K562 (cell line): ENCODE measurements at regions not wholly inside any gene's neighbourhood (a gene's known extent, or its start where the extent isn't known, plus 50 kb on each side); places are given as distances from the start of the nearest gene placed in this dataset.

Experiments used
- CTCF ChIP-seq, 3 experiments: IDR thresholded peaks in 2 of 3; conservative IDR thresholded peaks in 1 of 3; 2 replicates each; pipeline ENCODE4 v1.5.1; 2011 to 2012; ENCODE audit warnings: low read length in 3 of 3, mild to moderate bottlenecking in 3 of 3, control low read depth in 2 of 3, improper control_type of control experiment in 1 of 3, inconsistent platforms in 1 of 3, low read depth in 1 of 3, mixed read lengths in 1 of 3, moderate library complexity in 1 of 3; ENCODE audit not compliant: insufficient read depth in 2 of 3
- ZNF584 ChIP-seq: fragments of 200-800 bp; sonication (Bioruptor generic); IDR thresholded peaks from 2 replicates; pipeline ENCODE4 v1.6.1; 2016; ENCODE audit warnings: low read depth, mild to moderate bottlenecking, missing genetic modification characterization, missing compliant biosample characterization

GRCh38 chr2:125680809-125681208 is 975.1 kb upstream of the GYPC start:
- TF ChIP-seq ZNF584 (CRISPR knock-in tag) = no peak
- TF ChIP-seq CTCF (IDR thresholded peaks at IDR 0.05 in 2 of 3, conservative IDR thresholded peaks at IDR 0.05 in 1 of 3; ENCODE audit: insufficient read depth in 2 of 3, low read depth in 1 of 3, low read length in 3 of 3) = no peak
